OCI-LY3 (cell line): ENCODE measurements at regions not wholly inside any gene's neighbourhood (a gene's known extent, or its start where the extent isn't known, plus 50 kb on each side); places are given as distances from the start of the nearest gene placed in this dataset.

Experiments
- H2AFZ ChIP-seq: fragments of 200-600, 300-600 bp; shearing (Covaris generic); 2 replicates; pipeline ENCODE4 v1.6.0; 2014; ENCODE audit warnings: antibody characterized with exemption, low read depth, low read length
- H3K27ac ChIP-seq: fragments of 200-600, 300-600 bp; sonication (generic); 2 replicates; pipeline ENCODE4 v1.5.1; 2014; ENCODE audit warnings: mild to moderate bottlenecking, low read length, moderate library complexity, mixed read lengths
- H3K27me3 ChIP-seq: fragments of 200-600, 300-600 bp; sonication (generic); 2 replicates; pipeline ENCODE4 v1.6.1; 2014; ENCODE audit warnings: low read depth, low read length, mixed read lengths
- H3K36me3 ChIP-seq: fragments of 200-600, 300-600 bp; sonication (generic); replicated peaks from 2 replicates; pipeline ENCODE3; 2014; ENCODE audit warnings: low read depth, low read length, mixed read lengths
- H3K4me1 ChIP-seq: fragments of 300-600, 200-600 bp; sonication (generic); 2 replicates; pipeline ENCODE4 v1.6.1; 2014; ENCODE audit warnings: low read length, mixed read lengths
- H3K4me2 ChIP-seq: fragments of 200-600, 300-600 bp; sonication (generic); 2 replicates; pipeline ENCODE4 v1.6.1; 2014; ENCODE audit warnings: low read length, mixed read lengths
- H3K4me3 ChIP-seq: fragments of 300-600, 200-600 bp; sonication (generic); 2 replicates; pipeline ENCODE4 v1.5.1; 2014; ENCODE audit warnings: antibody characterized with exemption, mild to moderate bottlenecking, low read length, moderate library complexity
- H3K79me2 ChIP-seq: fragments of 300-600, 200-600 bp; shearing (Covaris generic); 2 replicates; pipeline ENCODE4 v1.6.1; 2014; ENCODE audit warnings: mild to moderate bottlenecking, low read length, mixed read lengths
- H3K9ac ChIP-seq: fragments of 300-600, 200-600 bp; shearing (Covaris generic); 2 replicates; pipeline ENCODE4 v1.6.0; 2014; ENCODE audit warnings: mild to moderate bottlenecking, low read length, moderate library complexity
- H3K9me3 ChIP-seq: fragments of 200-600, 300-600 bp; shearing (Covaris generic); 2 replicates; pipeline ENCODE4 v1.6.1; 2014; ENCODE audit warnings: low read length, mixed read lengths; ENCODE audit not compliant: insufficient read depth
- H4K20me1 ChIP-seq: fragments of 200-600, 300-600 bp; sonication (generic); 2 replicates; pipeline ENCODE4 v1.6.1; 2016; ENCODE audit warnings: low read length, mixed read lengths; ENCODE audit not compliant: insufficient read depth
- CTCF ChIP-seq: fragments of 200-600, 300-600 bp; sonication (generic); IDR thresholded peaks from 2 replicates; pipeline ENCODE4 v1.5.1; 2014; ENCODE audit warnings: antibody characterized with exemption, low read length, low read depth
- EZH2phosphoT487 ChIP-seq: fragments of 200-600 bp; shearing (Covaris generic); IDR thresholded peaks from 2 replicates; pipeline ENCODE4 v1.6.1; 2018; ENCODE audit warnings: antibody characterized with exemption, mixed run types, low read depth

GRCh38 chr5:159602434-159602833 is 272.1 kb upstream of the IL12B start:
- Histone ChIP-seq H3K79me2 (no peaks in the 10 kb centered on the region), H2AFZ (no peak overlapping the region), H3K9me3 (peaks cover 3% of the 10 kb centered on the region; the same call in 1 of the 2 replicates), H3K27me3 (no peaks in the 10 kb centered on the region), H4K20me1 (no peaks in the 10 kb centered on the region), H3K4me1 (peaks cover 6% of the 10 kb centered on the region; the same call in 1 of the 2 replicates), H3K4me3 (no peak overlapping the region), H3K27ac (no peak overlapping the region), H3K36me3 (peaks cover 7% of the 10 kb centered on the region), H3K9ac (no peak overlapping the region), H3K4me2 (no peak overlapping the region)
- TF ChIP-seq CTCF = no peak

GRCh38 chr5:159605585-159605984 is 275.3 kb upstream of the IL12B start:
- H4K20me1 ChIP-seq = no peaks in the 10 kb centered on the region

GRCh38 chr5:159609359-159609758 is 279.1 kb upstream of the IL12B start:
- no peaks in the 10 kb centered on the region for H3K79me2 ChIP-seq
- no peak overlapping the region for H2AFZ ChIP-seq
- no peak overlapping the region for H3K4me2 ChIP-seq
- H3K27me3 ChIP-seq = no peaks in the 10 kb centered on the region
- H3K9me3 ChIP-seq = no peaks in the 10 kb centered on the region
- H3K9ac ChIP-seq = no peak overlapping the region
- TF ChIP-seq EZH2phosphoT487 (no peak), CTCF (no peak)
- no peak overlapping the region for H3K4me3 ChIP-seq
- no peak overlapping the region for H3K27ac ChIP-seq
- no peaks in the 10 kb centered on the region for H3K36me3 ChIP-seq
- H4K20me1 ChIP-seq = no peaks in the 10 kb centered on the region
- H3K4me1 ChIP-seq = no peaks in the 10 kb centered on the region

More at GRCh38 chr5:159605585-159605984, 275.3 kb upstream of the IL12B start:
- H3K4me2 ChIP-seq = no peak overlapping the region
- no peak overlapping the region for H2AFZ ChIP-seq
- H3K79me2 ChIP-seq = no peaks in the 10 kb centered on the region
- no peak overlapping the region for H3K9ac ChIP-seq
- peaks cover 6% of the 10 kb centered on the region; the same call in 1 of the 2 replicates for H3K4me1 ChIP-seq
- peaks cover 7% of the 10 kb centered on the region for H3K36me3 ChIP-seq
- peaks cover 3% of the 10 kb centered on the region; the same call in 1 of the 2 replicates for H3K9me3 ChIP-seq
- H3K27ac ChIP-seq = no peak overlapping the region
- H3K27me3 ChIP-seq = no peaks in the 10 kb centered on the region
- H3K4me3 ChIP-seq = no peak overlapping the region
- no peak for TF ChIP-seq EZH2phosphoT487
- TF ChIP-seq CTCF = no peak

DNA sequence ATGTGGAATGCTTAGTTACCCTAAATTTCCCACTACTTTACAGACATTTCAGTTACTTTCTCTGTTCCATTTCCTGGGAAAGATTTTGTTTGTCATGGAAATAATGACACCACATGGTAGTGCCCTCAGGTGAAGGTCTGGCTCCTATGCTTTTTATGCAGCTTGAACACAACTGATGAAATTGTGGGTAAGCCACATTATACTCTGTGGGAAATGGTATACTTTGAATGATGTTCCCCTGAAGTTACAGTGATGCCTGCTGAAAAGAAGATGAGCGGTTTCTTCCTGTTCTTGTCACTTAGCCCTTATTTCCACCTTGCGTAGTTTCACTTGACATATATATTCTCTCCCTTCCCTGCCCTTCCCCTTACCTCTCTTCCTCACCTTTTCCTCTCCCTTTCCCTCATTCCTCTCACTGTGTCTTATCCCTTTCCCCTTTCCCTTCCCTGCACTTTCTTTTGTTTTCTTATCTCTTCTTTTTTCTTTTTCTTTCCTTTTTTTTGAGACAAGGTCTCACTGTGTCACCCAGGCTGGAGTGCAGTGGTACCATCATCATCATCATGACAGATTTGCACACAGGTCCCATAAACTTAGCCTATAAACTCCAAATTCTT is 280.8 kb upstream of the IL12B start:
- no peaks in the 10 kb centered on the region for H4K20me1 ChIP-seq
- no peak overlapping the region for H3K4me3 ChIP-seq

More for the DNA sequence above, 280.8 kb upstream of the IL12B start:
- Histone ChIP-seq H3K36me3 (no peaks in the 10 kb centered on the region), H3K4me2 (no peak overlapping the region), H3K27me3 (no peaks in the 10 kb centered on the region), H3K4me1 (no peaks in the 10 kb centered on the region), H3K27ac (no peak overlapping the region), H3K9ac (no peak overlapping the region), H3K9me3 (no peaks in the 10 kb centered on the region), H3K79me2 (no peaks in the 10 kb centered on the region), H2AFZ (no peak overlapping the region)
- no peak for TF ChIP-seq CTCF
- no peak for TF ChIP-seq EZH2phosphoT487
